Fibroblast of skin of scalp (primary cell): ENCODE measurements at regions not wholly inside any gene's neighbourhood (a gene's known extent, or its start where the extent isn't known, plus 50 kb on each side); places are given as distances from the start of the nearest gene placed in this dataset.

Experiments used
- DNase-seq: peaks from one replicate; pipeline ENCODE4 v3.0.0-alpha.2; 2013

GRCh38 chr12:31778687-31779086 lies 49.9 kb upstream of the AMN1 start:
- no peak for DNase-seq
